Endothelial cell of umbilical vein (primary cell): ENCODE measurements at regions not wholly inside any gene's neighbourhood (a gene's known extent, or its start where the extent isn't known, plus 50 kb on each side); places are given as distances from the start of the nearest gene placed in this dataset.

Source experiments
- BruUV-seq: library from RNA; stranded (reverse); fragments of 400-500 nt; replicated peaks from 2 replicates; lab custom pipeline; 2021; lab: Mats Ljungman, UMichigan
- CTCF ChIA-PET: fragments of 300-600, 350-600 bp; sonication (Branson Sonifier 250); formaldehyde crosslinking; loops from one replicate; lab custom pipeline; 2021; ENCODE audit warnings: antibody characterized with exemption, inconsistent platforms; lab: Charles Lee
- POLR2A ChIA-PET: fragments of 300-600, 350-600 bp; sonication (Branson Sonifier 250); formaldehyde crosslinking; loops from one replicate; lab custom pipeline; 2021; ENCODE audit warnings: antibody characterized with exemption, inconsistent platforms; lab: Charles Lee
- DNase-seq: peaks from one replicate; pipeline ENCODE4 v3.0.0-alpha.2; 2011; ENCODE audit warnings: low read depth, low spot score
- FAIRE-seq: peaks from 2 replicates; lab custom pipeline; 2011; peaks lifted over from hg19 to GRCh38; lab: Jason Lieb, UNC
- H2AFZ ChIP-seq: 2 replicates; pipeline ENCODE4 v1.6.0; 2012; ENCODE audit warnings: low read depth, low read length, control low read depth, inconsistent platforms
- H3K27ac ChIP-seq: 2 replicates; pipeline ENCODE4 v1.5.1; 2011; ENCODE audit warnings: low read depth, mild to moderate bottlenecking, control low read depth, low read length, moderate library complexity; ENCODE audit not compliant: insufficient read depth
- H3K27me3 ChIP-seq, 2 experiments: 2 replicates each; pipeline versions ENCODE4 v1.6.0 to v1.6.1; 2011; ENCODE audit warnings: low read length in 2 of 2, mixed read lengths in 1 of 2; ENCODE audit not compliant: control insufficient read depth in 2 of 2, insufficient read depth in 2 of 2
- H3K36me3 ChIP-seq, 2 experiments: 2 replicates in 1 of 2; 3 replicates in 1 of 2; pipeline ENCODE4 v1.5.1; 2011; ENCODE audit warnings: low read length in 2 of 2, mild to moderate bottlenecking in 1 of 2, moderate library complexity in 1 of 2; ENCODE audit not compliant: control insufficient read depth in 2 of 2, insufficient read depth in 2 of 2; ENCODE audit errors: extremely low read depth in 1 of 2
- H3K4me1 ChIP-seq: 3 replicates; pipeline ENCODE4 v1.5.1; 2011; ENCODE audit warnings: mild to moderate bottlenecking, low read length; ENCODE audit not compliant: control insufficient read depth, insufficient read depth; ENCODE audit errors: extremely low read depth
- H3K4me2 ChIP-seq: 2 replicates; pipeline ENCODE4 v1.6.1; 2011; ENCODE audit warnings: low read length, control low read depth, mixed read lengths; ENCODE audit not compliant: insufficient read depth
- H3K4me3 ChIP-seq, 3 experiments: fragments of 200-600 bp in 1 of 3; sonication (generic), shearing (Covaris generic) in 1 of 3; replicated peaks in 1 of 3; 2 replicates each; pipeline ENCODE4 v1.5.1; 2011 to 2016; ENCODE audit warnings: control low read depth in 3 of 3, low read length in 3 of 3, mild to moderate bottlenecking in 2 of 3, inconsistent platforms in 1 of 3, low read depth in 1 of 3, moderate library complexity in 1 of 3; ENCODE audit not compliant: insufficient read depth in 1 of 3
- H3K79me2 ChIP-seq: 2 replicates; pipeline ENCODE4 v1.6.0; 2012; ENCODE audit warnings: low read length, inconsistent platforms; ENCODE audit not compliant: control insufficient read depth, insufficient read depth
- H3K9ac ChIP-seq: replicated peaks from 2 replicates; pipeline ENCODE3; 2011; ENCODE audit warnings: low read length, control low read depth; ENCODE audit not compliant: insufficient read depth; ENCODE audit errors: extremely low read depth
- H3K9me1 ChIP-seq: replicated peaks from 3 replicates; pipeline ENCODE4 v1.6.0; 2011; ENCODE audit warnings: mild to moderate bottlenecking, low read length; ENCODE audit not compliant: control insufficient read depth, insufficient read depth; ENCODE audit errors: extremely low read depth
- H3K9me3 ChIP-seq: replicated peaks from 2 replicates; pipeline ENCODE4 v1.5.1; 2012; ENCODE audit warnings: low read length, inconsistent platforms; ENCODE audit not compliant: control insufficient read depth, insufficient read depth
- H4K20me1 ChIP-seq: replicated peaks from 2 replicates; pipeline ENCODE3; 2011; ENCODE audit warnings: mild to moderate bottlenecking, low read length; ENCODE audit not compliant: control insufficient read depth, insufficient read depth; ENCODE audit errors: extremely low read depth
- CTCF ChIP-seq, 2 donors: IDR thresholded peaks; 1 replicate in 1 of 2; 2 replicates in 1 of 2; pipeline ENCODE4 v1.5.1; 2011; ENCODE audit warnings: low read length in 2 of 2, mild to moderate bottlenecking in 2 of 2, moderate library complexity in 2 of 2, control low read depth in 1 of 2, inconsistent platforms in 1 of 2, low read depth in 1 of 2; ENCODE audit not compliant: insufficient read depth in 1 of 2; ENCODE audit errors: extremely low read depth in 1 of 2
- EZH2 ChIP-seq: IDR thresholded peaks from 2 replicates; pipeline ENCODE4 v1.6.1; 2012; ENCODE audit warnings: borderline replicate concordance, low read depth, mild to moderate bottlenecking, moderate library complexity, low read length, inconsistent platforms; ENCODE audit not compliant: severe bottlenecking
- FOS ChIP-seq: IDR thresholded peaks from 2 replicates; pipeline ENCODE4 v1.6.1; 2011; ENCODE audit warnings: mild to moderate bottlenecking, low read length, moderate library complexity, borderline replicate concordance; ENCODE audit not compliant: insufficient read depth
- GATA2 ChIP-seq: IDR thresholded peaks from 2 replicates; pipeline ENCODE4 v1.7.0; 2011; ENCODE audit warnings: low read depth, mild to moderate bottlenecking, moderate library complexity, mixed read lengths, low read length; ENCODE audit not compliant: insufficient read length, insufficient read depth
- JUN ChIP-seq: IDR thresholded peaks from 2 replicates; pipeline ENCODE4 v1.6.1; 2011; ENCODE audit warnings: borderline replicate concordance, low read depth; ENCODE audit not compliant: insufficient read length, insufficient read depth
- MAX ChIP-seq: IDR thresholded peaks from 2 replicates; pipeline ENCODE4 v1.6.1; 2011; ENCODE audit not compliant: insufficient read depth, insufficient read length
- MYC ChIP-seq: IDR thresholded peaks from one replicate; pipeline ENCODE4 v1.6.1; 2011; ENCODE audit warnings: mild to moderate bottlenecking, low read depth, low read length
- POLR2A ChIP-seq: IDR thresholded peaks from 2 replicates; pipeline ENCODE4 v1.6.1; 2012; ENCODE audit warnings: low read depth, mild to moderate bottlenecking, control low read depth, low read length
- POLR2AphosphoS5 ChIP-seq: IDR thresholded peaks from 2 replicates; pipeline ENCODE4 v1.6.1; 2012; ENCODE audit warnings: low read depth, mild to moderate bottlenecking, control low read depth, low read length, moderate library complexity; ENCODE audit not compliant: insufficient read depth
- dilution Hi-C: fragments of 300-500 bp; cut with MboI; formaldehyde crosslinking; loops from one replicate; pipeline ENCODE4 v1.15.0; 2019; ENCODE audit warnings: low sequenced_read_pairs; ENCODE audit not compliant: extremely low pct_ligation_motif_present
- intact Hi-C: fragments of 100-400 bp; cut with micrococcal nuclease; formaldehyde crosslinking; loops from one replicate; pipeline ENCODE4 v1.10.0; 2022

GRCh38 chr16:66245868-66246267, 120.6 kb upstream of the CDH5 start:
- Histone ChIP-seq H4K20me1 (no peaks in the 10 kb centered on the region), H3K9me1 (no peaks in the 10 kb centered on the region), H3K9ac (no peak overlapping the region), H3K4me3 (no peak overlapping the region), H3K4me1 (no peaks in the 10 kb centered on the region), H3K27me3 (peaks cover 0 to 1% of the 10 kb centered on the region in 2 experiments), H3K36me3 (no peaks in the 10 kb centered on the region), H2AFZ (no peak overlapping the region), H3K4me2 (no peak overlapping the region), H3K79me2 (no peaks in the 10 kb centered on the region), H3K27ac (no peak overlapping the region), H3K9me3 (no peaks in the 10 kb centered on the region)
- CTCF ChIA-PET: no interaction called here
- DNase-seq: no peak
- dilution Hi-C loops (no loop called here), intact Hi-C loops (no loop called here)
- BruUV-seq: no TSS peak
- no peak for TF ChIP-seq FOS
- no peak for TF ChIP-seq CTCF (IDR thresholded peaks at IDR 0.05; ENCODE audit: extremely low read depth in 1 of 2, insufficient read depth in 1 of 2, low read depth in 1 of 2, low read length in 2 of 2)
- TF ChIP-seq MAX: no peak
- TF ChIP-seq JUN: no peak
- TF ChIP-seq POLR2A: no peak
- no peak for TF ChIP-seq POLR2AphosphoS5
- TF ChIP-seq EZH2: no peak
- no peak for TF ChIP-seq GATA2
- no peak for TF ChIP-seq MYC
- no peak for FAIRE-seq
- POLR2A ChIA-PET: no interaction called here
